ENCODE measurements at regions not wholly inside any gene's neighbourhood (a gene's known extent, or its start where the extent isn't known, plus 50 kb on each side); places are given as distances from the start of the nearest gene placed in this dataset.

- POLR2A ChIA-PET = no interaction called here
- Histone ChIP-seq H3K9me3 (ENCODE audit: control insufficient read depth, insufficient read depth, low read depth, low read length) (no peaks in the 10 kb centered on the region), H3K4me1 (ENCODE audit: control insufficient read depth, insufficient read depth, low read length) (no peaks in the 10 kb centered on the region), H3K27me3 (ENCODE audit: control insufficient read depth, insufficient read depth, low read length) (no peaks in the 10 kb centered on the region), H3K27ac (ENCODE audit: low read length) (no peak overlapping the region), H3K36me3 (ENCODE audit: control insufficient read depth, insufficient read depth, low read length) (no peaks in the 10 kb centered on the region), H3K4me3 (ENCODE audit: low read depth in 2 of 2, low read length in 2 of 2) (no peak overlapping the region)
- in situ Hi-C loops (cut with HindIII; ENCODE audit: low pct_unique_long_range_greater_than_20kb, low sequenced_read_pairs) = no loop called here
- intact Hi-C loops (cut with micrococcal nuclease; ENCODE audit: unreplicated experiment) = no loop called here
- no peak for TF ChIP-seq SIN3A (IDR thresholded peaks at IDR 0.05; ENCODE audit: borderline replicate concordance, insufficient read depth, low read depth, low read length)
- TF ChIP-seq CTCF (IDR thresholded peaks at IDR 0.05) = no peak
- TF ChIP-seq POLR2AphosphoS5 (IDR thresholded peaks at IDR 0.05; ENCODE audit: low read depth, low read length) = no peak
- TF ChIP-seq TCF7L2 (IDR thresholded peaks at IDR 0.05; ENCODE audit: low read depth, low read length) = no peak
- TF ChIP-seq REST (IDR thresholded peaks at IDR 0.05; ENCODE audit: insufficient read depth in 1 of 2, low read depth in 2 of 2, low read length in 1 of 2) = no peak
- BruUV-seq (replicated peaks) = no TSS peak
- no peak for DNase-seq (ENCODE audit: low read depth, low spot score)
- CTCF ChIA-PET = no interaction called here
- ATAC-seq = no peak
Observed at GRCh38 chr7:26950889-26951288, 86.5 kb upstream of the SKAP2 start.

- no peak for DNase-seq (ENCODE audit: low read depth, low spot score)
- H3K4me3 ChIP-seq (ENCODE audit: low read depth in 2 of 2, low read length in 2 of 2) = no peak overlapping the region
- in situ Hi-C loops (cut with HindIII; ENCODE audit: low pct_unique_long_range_greater_than_20kb, low sequenced_read_pairs) (no loop called here), intact Hi-C loops (cut with micrococcal nuclease; ENCODE audit: unreplicated experiment) (no loop called here)
- H3K4me1 ChIP-seq (ENCODE audit: control insufficient read depth, insufficient read depth, low read length) = no peaks in the 10 kb centered on the region
- no TSS peak for BruUV-seq (replicated peaks)
- no peaks in the 10 kb centered on the region for H3K36me3 ChIP-seq (ENCODE audit: control insufficient read depth, insufficient read depth, low read length)
- TF ChIP-seq CTCF (IDR thresholded peaks at IDR 0.05) (no peak), POLR2AphosphoS5 (IDR thresholded peaks at IDR 0.05; ENCODE audit: low read depth, low read length) (no peak), TCF7L2 (IDR thresholded peaks at IDR 0.05; ENCODE audit: low read depth, low read length) (no peak), REST (IDR thresholded peaks at IDR 0.05; ENCODE audit: insufficient read depth in 1 of 2, low read depth in 2 of 2, low read length in 1 of 2) (no peak), SIN3A (IDR thresholded peaks at IDR 0.05; ENCODE audit: borderline replicate concordance, insufficient read depth, low read depth, low read length) (no peak)
- ChIA-PET CTCF (no interaction called here), POLR2A (no interaction called here)
- no peak overlapping the region for H3K27ac ChIP-seq (ENCODE audit: low read length)
- H3K9me3 ChIP-seq (ENCODE audit: control insufficient read depth, insufficient read depth, low read depth, low read length) = no peaks in the 10 kb centered on the region
- 0 out of 2 replicates have a peak, but pooled peaks cover 6% of the 10 kb centered on the region for H3K27me3 ChIP-seq (ENCODE audit: control insufficient read depth, insufficient read depth, low read length)
- no peak for ATAC-seq
Observed at GRCh38 chr7:26949319-26949718, 84.9 kb upstream of the SKAP2 start.

Measured in Panc1 (cell line).